ENCODE measurements at regions not wholly inside any gene's neighbourhood (a gene's known extent, or its start where the extent isn't known, plus 50 kb on each side); places are given as distances from the start of the nearest gene placed in this dataset.

- no peak for DNase-seq
- TF ChIP-seq, protein P1, sequence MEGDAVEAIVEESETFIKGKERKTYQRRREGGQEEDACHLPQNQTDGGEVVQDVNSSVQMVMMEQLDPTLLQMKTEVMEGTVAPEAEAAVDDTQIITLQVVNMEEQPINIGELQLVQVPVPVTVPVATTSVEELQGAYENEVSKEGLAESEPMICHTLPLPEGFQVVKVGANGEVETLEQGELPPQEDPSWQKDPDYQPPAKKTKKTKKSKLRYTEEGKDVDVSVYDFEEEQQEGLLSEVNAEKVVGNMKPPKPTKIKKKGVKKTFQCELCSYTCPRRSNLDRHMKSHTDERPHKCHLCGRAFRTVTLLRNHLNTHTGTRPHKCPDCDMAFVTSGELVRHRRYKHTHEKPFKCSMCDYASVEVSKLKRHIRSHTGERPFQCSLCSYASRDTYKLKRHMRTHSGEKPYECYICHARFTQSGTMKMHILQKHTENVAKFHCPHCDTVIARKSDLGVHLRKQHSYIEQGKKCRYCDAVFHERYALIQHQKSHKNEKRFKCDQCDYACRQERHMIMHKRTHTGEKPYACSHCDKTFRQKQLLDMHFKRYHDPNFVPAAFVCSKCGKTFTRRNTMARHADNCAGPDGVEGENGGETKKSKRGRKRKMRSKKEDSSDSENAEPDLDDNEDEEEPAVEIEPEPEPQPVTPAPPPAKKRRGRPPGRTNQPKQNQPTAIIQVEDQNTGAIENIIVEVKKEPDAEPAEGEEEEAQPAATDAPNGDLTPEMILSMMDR (IDR thresholded peaks at IDR 0.05) = no peak
- intact Hi-C loops (cut with DNase I; ENCODE audit: low total_unique reads) = no loop called here
- Histone ChIP-seq H3K4me3 (no peak overlapping the region), H3K4me1 (no peaks in the 10 kb centered on the region), H3K27ac (no peak overlapping the region), H3K9me3 (no peaks in the 10 kb centered on the region), H3K36me3 (no peaks in the 10 kb centered on the region), H3K27me3 (peaks cover 0 to 6% of the 10 kb centered on the region in 2 donors)
Measured at GRCh38 chr6:99780556-99780885, 173.9 kb downstream of the PRDM13 start.

- no peak for DNase-seq
- no peaks in the 10 kb centered on the region for H3K4me1 ChIP-seq
- TF ChIP-seq, protein P1 (IDR thresholded peaks at IDR 0.05) = no peak
- H3K27me3 ChIP-seq = no peaks in the 10 kb centered on the region
- H3K9me3 ChIP-seq = no peaks in the 10 kb centered on the region
- intact Hi-C loops (cut with DNase I; ENCODE audit: low total_unique reads) = no loop called here
- H3K27ac ChIP-seq = no peak overlapping the region
- no peak overlapping the region for H3K4me3 ChIP-seq
- no peaks in the 10 kb centered on the region for H3K36me3 ChIP-seq
Measured at GRCh38 chr6:99789767-99790166, 183.1 kb downstream of the PRDM13 start.

- Histone ChIP-seq H3K36me3 (no peaks in the 10 kb centered on the region), H3K27me3 (no peaks in the 10 kb centered on the region), H3K27ac (no peak overlapping the region), H3K9me3 (no peaks in the 10 kb centered on the region), H3K4me3 (no peak overlapping the region), H3K4me1 (no peaks in the 10 kb centered on the region)
- DNase-seq = no peak
- TF ChIP-seq, protein P1 (IDR thresholded peaks at IDR 0.05) = no peak
- intact Hi-C loops (cut with DNase I; ENCODE audit: low total_unique reads) = no loop called here
Measured at GRCh38 chr6:99790679-99791078, 184.0 kb downstream of the PRDM13 start.

DNA sequence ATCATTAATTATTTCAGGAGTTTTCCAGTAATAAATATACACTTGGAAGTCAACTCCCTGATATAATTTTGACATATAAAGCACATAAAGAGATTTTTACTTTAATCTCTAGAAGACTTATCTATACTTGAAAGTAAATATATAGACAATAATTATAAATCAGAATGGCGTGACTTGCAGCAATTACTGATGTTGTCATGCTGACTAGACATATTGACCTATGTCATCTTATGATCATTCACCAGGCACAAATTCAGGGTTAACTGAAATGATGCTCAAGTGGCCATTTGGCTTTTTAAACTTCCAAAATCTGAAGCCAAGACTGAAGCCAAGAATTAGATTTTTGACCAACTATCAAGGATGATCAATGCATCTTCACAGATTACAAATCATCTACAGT is 192.2 kb downstream of the MCHR2 start:
- Histone ChIP-seq H3K27ac (no peak overlapping the region), H3K36me3 (no peaks in the 10 kb centered on the region), H3K4me3 (no peak overlapping the region), H3K4me1 (no peaks in the 10 kb centered on the region), H3K27me3 (no peaks in the 10 kb centered on the region), H3K9me3 (no peaks in the 10 kb centered on the region)
- intact Hi-C loops (cut with DNase I; ENCODE audit: low total_unique reads) = no loop called here
- TF ChIP-seq, protein P1 (IDR thresholded peaks at IDR 0.05) = no peak
- no peak for DNase-seq

- intact Hi-C loops (cut with DNase I; ENCODE audit: low total_unique reads) = no loop called here
- TF ChIP-seq, protein P1 (IDR thresholded peaks at IDR 0.05) = no peak
- no peak for DNase-seq
Measured at GRCh38 chr6:99802396-99803031, 191.5 kb downstream of the MCHR2 start.

DNA sequence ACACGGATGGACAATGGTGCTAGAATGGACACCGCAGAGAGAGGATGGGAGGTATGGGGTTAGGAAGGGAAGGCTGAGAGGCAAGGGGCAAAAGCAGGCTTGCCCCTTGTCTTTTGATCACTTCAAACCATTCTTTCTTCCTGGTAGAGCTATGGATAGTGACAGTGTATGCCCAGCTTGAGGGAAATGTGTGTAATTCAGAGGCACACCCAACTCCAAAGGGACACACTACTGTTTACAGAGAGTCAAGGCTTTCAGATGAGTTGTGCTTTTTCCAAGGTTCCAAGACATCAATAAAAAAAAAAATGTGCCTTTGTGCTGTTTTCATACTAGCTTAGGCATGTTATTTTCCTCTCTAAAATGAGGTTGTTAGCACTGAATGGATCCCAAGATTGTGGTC is 185.0 kb downstream of the MCHR2 start:
- no peak overlapping the region for H3K27ac ChIP-seq
- H3K4me3 ChIP-seq = no peak overlapping the region
- intact Hi-C loops (cut with DNase I; ENCODE audit: low total_unique reads) = no loop called here
- no peaks in the 10 kb centered on the region for H3K9me3 ChIP-seq
- H3K36me3 ChIP-seq = no peaks in the 10 kb centered on the region
- DNase-seq = no peak
- no peaks in the 10 kb centered on the region for H3K4me1 ChIP-seq
- TF ChIP-seq, protein P1 (IDR thresholded peaks at IDR 0.05) = no peak
- no peaks in the 10 kb centered on the region for H3K27me3 ChIP-seq

More at GRCh38 chr6:99802396-99803031, 191.5 kb downstream of the MCHR2 start:
- Histone ChIP-seq H3K9me3 (no peaks in the 10 kb centered on the region), H3K27me3 (no peaks in the 10 kb centered on the region), H3K4me3 (no peak overlapping the region), H3K4me1 (no peaks in the 10 kb centered on the region), H3K27ac (no peak overlapping the region), H3K36me3 (no peaks in the 10 kb centered on the region)

Data from tibial artery (tissue), 4 donors.